ENCODE measurements at regions not wholly inside any gene's neighbourhood (a gene's known extent, or its start where the extent isn't known, plus 50 kb on each side); places are given as distances from the start of the nearest gene placed in this dataset.

GRCh38 chr4:53866055-53866454 is 198.3 kb downstream of the CHIC2 start:
- no peak for TF ChIP-seq CTCF (IDR thresholded peaks at IDR 0.05 in 2 of 3, conservative IDR thresholded peaks at IDR 0.05 in 1 of 3; ENCODE audit: borderline replicate concordance in 1 of 3, insufficient read depth in 1 of 3, low read depth in 2 of 3, low read length in 2 of 3)
- no peak for TF ChIP-seq EGR1 (IDR thresholded peaks at IDR 0.05; ENCODE audit: low read depth)
- TF ChIP-seq TCF7L2 (IDR thresholded peaks at IDR 0.05; ENCODE audit: borderline replicate concordance, extremely low read depth, insufficient read depth, insufficient read length) = no peak
- TF ChIP-seq, protein P1, sequence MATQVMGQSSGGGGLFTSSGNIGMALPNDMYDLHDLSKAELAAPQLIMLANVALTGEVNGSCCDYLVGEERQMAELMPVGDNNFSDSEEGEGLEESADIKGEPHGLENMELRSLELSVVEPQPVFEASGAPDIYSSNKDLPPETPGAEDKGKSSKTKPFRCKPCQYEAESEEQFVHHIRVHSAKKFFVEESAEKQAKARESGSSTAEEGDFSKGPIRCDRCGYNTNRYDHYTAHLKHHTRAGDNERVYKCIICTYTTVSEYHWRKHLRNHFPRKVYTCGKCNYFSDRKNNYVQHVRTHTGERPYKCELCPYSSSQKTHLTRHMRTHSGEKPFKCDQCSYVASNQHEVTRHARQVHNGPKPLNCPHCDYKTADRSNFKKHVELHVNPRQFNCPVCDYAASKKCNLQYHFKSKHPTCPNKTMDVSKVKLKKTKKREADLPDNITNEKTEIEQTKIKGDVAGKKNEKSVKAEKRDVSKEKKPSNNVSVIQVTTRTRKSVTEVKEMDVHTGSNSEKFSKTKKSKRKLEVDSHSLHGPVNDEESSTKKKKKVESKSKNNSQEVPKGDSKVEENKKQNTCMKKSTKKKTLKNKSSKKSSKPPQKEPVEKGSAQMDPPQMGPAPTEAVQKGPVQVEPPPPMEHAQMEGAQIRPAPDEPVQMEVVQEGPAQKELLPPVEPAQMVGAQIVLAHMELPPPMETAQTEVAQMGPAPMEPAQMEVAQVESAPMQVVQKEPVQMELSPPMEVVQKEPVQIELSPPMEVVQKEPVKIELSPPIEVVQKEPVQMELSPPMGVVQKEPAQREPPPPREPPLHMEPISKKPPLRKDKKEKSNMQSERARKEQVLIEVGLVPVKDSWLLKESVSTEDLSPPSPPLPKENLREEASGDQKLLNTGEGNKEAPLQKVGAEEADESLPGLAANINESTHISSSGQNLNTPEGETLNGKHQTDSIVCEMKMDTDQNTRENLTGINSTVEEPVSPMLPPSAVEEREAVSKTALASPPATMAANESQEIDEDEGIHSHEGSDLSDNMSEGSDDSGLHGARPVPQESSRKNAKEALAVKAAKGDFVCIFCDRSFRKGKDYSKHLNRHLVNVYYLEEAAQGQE (IDR thresholded peaks at IDR 0.05; ENCODE audit: low read depth) = no peak
- no peak for TF ChIP-seq POLR2A (IDR thresholded peaks at IDR 0.05; ENCODE audit: borderline replicate concordance, extremely low read depth, insufficient read depth, insufficient read length)

Measured in HCT116 (cell line).